ENCODE measurements at regions not wholly inside any gene's neighbourhood (a gene's known extent, or its start where the extent isn't known, plus 50 kb on each side); places are given as distances from the start of the nearest gene placed in this dataset.

- TF ChIP-seq RARB (CRISPR knock-in tag; IDR thresholded peaks at IDR 0.05) (no peak), ZFP3 (CRISPR knock-in tag; IDR thresholded peaks at IDR 0.05) (no peak), ZC3H10 (CRISPR knock-in tag; IDR thresholded peaks at IDR 0.05) (no peak), CSRNP3 (CRISPR knock-in tag; IDR thresholded peaks at IDR 0.05) (no peak), SNAI2 (CRISPR knock-in tag; IDR thresholded peaks at IDR 0.05) (no peak), ISL1 (CRISPR knock-in tag; IDR thresholded peaks at IDR 0.05) (no peak), ARNTL (CRISPR knock-in tag; IDR thresholded peaks at IDR 0.05; ENCODE audit: borderline replicate concordance, low read depth) (no peak), ZNF70 (CRISPR knock-in tag; IDR thresholded peaks at IDR 0.05) (no peak), ZNF8 (CRISPR knock-in tag; IDR thresholded peaks at IDR 0.05) (no peak)
- ATAC-seq, result peak; percentile 73
Observed at GRCh38 chr9:126151031-126151685, 175.5 kb upstream of the MVB12B start.

GRCh38 chr9:126151686-126152134, 174.9 kb upstream of the MVB12B start:
- TF ChIP-seq PATZ1 (CRISPR knock-in tag; IDR thresholded peaks at IDR 0.05; ENCODE audit: borderline replicate concordance) (no peak), ARNTL (CRISPR knock-in tag; IDR thresholded peaks at IDR 0.05; ENCODE audit: borderline replicate concordance, low read depth) (no peak), BACH2 (CRISPR knock-in tag; IDR thresholded peaks at IDR 0.05; ENCODE audit: borderline replicate concordance) (no peak), CREB5 (CRISPR knock-in tag; IDR thresholded peaks at IDR 0.05; ENCODE audit: low read depth) (no peak), ZNF8 (CRISPR knock-in tag; IDR thresholded peaks at IDR 0.05) (no peak), CSRNP3 (CRISPR knock-in tag; IDR thresholded peaks at IDR 0.05) (no peak)
- ATAC-seq, result peak; percentile 88

- TF ChIP-seq CREB5 (CRISPR knock-in tag; IDR thresholded peaks at IDR 0.05; ENCODE audit: low read depth) (no peak), ZNF70 (CRISPR knock-in tag; IDR thresholded peaks at IDR 0.05) (peak; percentile 100)
- no peak for ATAC-seq
Observed at GRCh38 chr9:126152622-126153362, 173.8 kb upstream of the MVB12B start.

- ATAC-seq, result no peak
- TF ChIP-seq CSRNP3 (CRISPR knock-in tag; IDR thresholded peaks at IDR 0.05), result no peak
Observed at GRCh38 chr9:126153382-126153781, 173.2 kb upstream of the MVB12B start.

- no peak for ATAC-seq
- TF ChIP-seq CSRNP3 (CRISPR knock-in tag; IDR thresholded peaks at IDR 0.05) (no peak), TSHZ2 (CRISPR knock-in tag; IDR thresholded peaks at IDR 0.05) (no peak), ISL1 (CRISPR knock-in tag; IDR thresholded peaks at IDR 0.05) (no peak), ZC3H10 (CRISPR knock-in tag; IDR thresholded peaks at IDR 0.05) (no peak), ZFP30 (CRISPR knock-in tag; IDR thresholded peaks at IDR 0.05) (no peak)
Observed at GRCh38 chr9:126154182-126154827, 172.3 kb upstream of the MVB12B start.
